PC-3 (cell line): ENCODE measurements at regions not wholly inside any gene's neighbourhood (a gene's known extent, or its start where the extent isn't known, plus 50 kb on each side); places are given as distances from the start of the nearest gene placed in this dataset.

Experiments used
- CTCF ChIP-seq: fragments of 300-600 bp; sonication (generic); conservative IDR thresholded peaks from 2 replicates; pipeline ENCODE4 v1.5.1; 2017; ENCODE audit warnings: antibody characterized with exemption, low read depth, mild to moderate bottlenecking, low read length
- EZH2phosphoT487 ChIP-seq: fragments of 300-600 bp; sonication (generic); IDR thresholded peaks from 2 replicates; pipeline ENCODE4 v1.6.1; 2018; ENCODE audit warnings: mild to moderate bottlenecking, antibody characterized with exemption, low read length, borderline replicate concordance

- TF ChIP-seq EZH2phosphoT487 (no peak), CTCF (no peak)
Observed at GRCh38 chr7:119959811-119960210, 313.2 kb upstream of the KCND2 start.
